ENCODE measurements at regions not wholly inside any gene's neighbourhood (a gene's known extent, or its start where the extent isn't known, plus 50 kb on each side); places are given as distances from the start of the nearest gene placed in this dataset.
"Not testable (repeated sequence)": the region's sequence is repeated elsewhere in the genome, so short reads cannot be mapped to it uniquely, and the experiment has no call there.

DNA sequence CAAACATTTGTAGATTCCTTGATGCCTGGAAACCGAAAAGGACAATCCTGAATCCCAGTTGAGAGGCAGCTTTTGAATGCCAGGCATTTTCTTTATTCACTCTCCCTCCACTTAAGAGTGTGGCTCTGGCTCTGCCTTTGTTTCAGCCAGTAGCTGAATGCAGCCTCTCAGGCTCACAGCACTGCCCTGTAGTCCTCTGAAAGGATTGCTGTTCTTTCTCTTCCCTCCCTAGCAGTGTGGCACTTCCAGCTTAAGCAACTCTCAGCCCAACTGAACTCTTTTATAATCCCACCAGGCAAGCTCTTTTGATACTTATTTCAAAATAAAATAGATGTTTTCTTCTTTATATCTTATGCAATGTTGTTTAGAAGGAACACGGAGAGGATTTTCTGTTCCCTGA lies 415.6 kb downstream of the GJA1 start:
- in situ Hi-C loops (cut with HindIII; ENCODE audit: low sequenced_read_pairs): loop anchor here (5.0 kb wide), 1 partner anchor 419 kb away; no protein-coding TSS in a partner anchor

DNA sequence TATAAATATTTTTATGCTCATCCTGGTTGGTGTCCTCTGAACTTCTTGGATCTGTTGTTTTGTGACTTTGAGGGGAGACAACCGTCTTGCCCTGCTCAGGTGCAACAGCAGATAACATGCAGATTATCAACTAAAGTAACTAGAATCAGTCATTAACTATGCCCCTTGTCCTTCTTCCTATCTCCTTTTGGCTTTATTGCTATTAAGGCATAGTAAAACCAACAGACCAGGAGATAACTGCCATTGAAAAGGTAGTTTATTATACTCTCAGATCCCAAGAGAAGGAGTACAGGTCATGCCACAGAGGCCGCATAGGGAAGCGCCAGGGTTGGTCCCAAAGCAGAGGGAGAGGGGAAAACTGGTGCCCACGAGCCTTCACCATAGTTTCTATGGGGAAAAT lies 418.2 kb downstream of the GJA1 start:
- in situ Hi-C loops (cut with HindIII; ENCODE audit: low sequenced_read_pairs): loop anchor here (5.0 kb wide), 1 partner anchor 421 kb away; no protein-coding TSS in a partner anchor

DNA sequence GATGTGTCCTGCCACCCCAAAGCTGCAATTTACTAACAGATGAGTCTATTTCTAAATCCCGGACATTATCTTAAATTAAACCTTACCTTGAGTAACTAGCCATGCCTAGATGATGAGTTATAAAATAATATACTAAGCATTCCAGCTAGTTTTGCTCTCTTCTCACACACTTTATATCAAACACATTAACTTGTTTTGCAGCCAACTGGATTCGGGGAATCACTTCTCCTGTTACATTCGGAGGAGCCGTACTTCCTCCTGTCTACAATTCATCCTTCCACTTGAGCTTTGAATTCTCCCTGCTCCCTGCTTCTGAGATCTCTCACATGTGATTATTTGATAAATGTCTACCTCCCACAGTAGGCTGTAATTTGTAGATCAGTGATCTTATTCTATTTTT lies 420.1 kb downstream of the GJA1 start:
- in situ Hi-C loops (cut with HindIII; ENCODE audit: low sequenced_read_pairs): no loop called here

DNA sequence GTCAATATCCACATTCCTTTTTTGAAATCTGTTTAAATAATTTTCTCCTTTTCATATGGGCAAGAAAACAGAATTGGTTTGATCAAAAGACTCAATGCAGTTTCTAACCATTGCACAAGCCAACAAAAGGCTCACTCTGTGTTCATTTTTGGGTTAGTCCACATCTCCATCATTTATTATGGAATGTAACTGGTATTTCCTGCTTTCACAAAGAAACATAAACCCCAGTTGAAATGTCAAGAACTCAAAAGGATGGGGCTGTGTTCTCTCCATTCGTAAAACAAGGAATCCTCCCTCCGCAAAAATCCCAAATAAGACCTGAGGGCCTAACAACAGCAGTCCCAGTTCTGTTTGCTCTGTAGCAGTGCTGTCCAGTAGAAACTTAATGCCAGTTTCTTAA lies 420.9 kb downstream of the GJA1 start:
- in situ Hi-C loops (cut with HindIII; ENCODE audit: low sequenced_read_pairs): no loop called here

DNA sequence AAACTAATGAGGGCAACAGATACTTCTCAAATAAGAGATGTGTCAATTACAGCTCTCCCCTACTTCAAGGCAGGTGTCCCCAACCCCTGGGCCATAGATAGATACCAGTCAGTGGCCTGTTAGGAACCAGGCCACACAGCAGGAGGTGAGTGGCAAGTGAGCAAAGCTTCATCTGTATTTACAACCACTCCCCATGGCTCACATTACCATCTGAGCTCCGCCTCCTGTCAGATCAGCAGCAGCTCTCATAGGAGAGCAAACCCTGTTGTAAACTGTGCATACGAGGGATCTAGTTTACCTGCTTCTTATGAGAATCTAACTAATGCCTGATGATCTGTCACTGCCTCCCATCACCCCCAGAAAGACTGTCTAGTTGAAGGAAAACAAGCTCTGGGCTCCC lies 422.1 kb downstream of the GJA1 start:
- in situ Hi-C loops (cut with HindIII; ENCODE audit: low sequenced_read_pairs): no loop called here

DNA sequence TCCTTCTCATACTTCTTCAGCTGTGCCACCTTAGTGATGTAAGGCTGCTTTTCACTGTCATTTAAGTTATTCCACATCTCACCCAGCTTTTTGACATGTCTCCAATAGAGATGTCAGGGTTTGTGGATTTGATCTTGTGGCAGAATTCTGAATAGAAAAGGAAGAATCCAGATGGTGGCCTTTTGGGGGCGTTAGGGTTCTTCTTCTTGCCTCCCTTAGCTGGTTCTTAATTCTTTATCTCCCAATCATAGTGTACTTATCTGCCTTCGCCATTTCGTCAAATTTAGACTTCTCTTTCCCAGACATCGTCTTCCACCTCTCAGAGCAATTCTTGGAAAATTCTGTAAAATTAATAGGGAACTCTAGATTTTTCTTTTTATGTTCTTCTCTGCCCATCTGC lies 422.9 kb downstream of the GJA1 start:
- in situ Hi-C loops (cut with HindIII; ENCODE audit: low sequenced_read_pairs): no loop called here

DNA sequence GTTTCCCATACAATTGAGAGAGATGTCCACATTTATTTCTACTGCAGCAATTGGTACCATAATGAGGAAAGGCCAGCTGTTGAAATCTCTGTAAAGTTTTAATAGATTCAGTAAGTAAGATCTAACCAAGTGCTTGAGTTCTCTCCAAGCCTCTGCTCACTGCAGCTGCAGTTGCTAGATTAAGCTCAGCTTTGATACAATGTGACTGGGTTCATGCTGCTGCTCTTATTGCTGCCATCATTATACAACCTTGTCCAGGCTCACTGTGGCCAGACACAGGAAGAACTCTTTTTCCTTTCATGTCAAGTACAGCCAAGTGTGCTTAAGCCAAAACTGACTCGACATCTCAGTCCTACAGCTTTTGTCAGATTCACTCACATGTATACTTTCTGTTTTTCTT lies 423.5 kb downstream of the GJA1 start:
- in situ Hi-C loops (cut with HindIII; ENCODE audit: low sequenced_read_pairs): no loop called here

DNA sequence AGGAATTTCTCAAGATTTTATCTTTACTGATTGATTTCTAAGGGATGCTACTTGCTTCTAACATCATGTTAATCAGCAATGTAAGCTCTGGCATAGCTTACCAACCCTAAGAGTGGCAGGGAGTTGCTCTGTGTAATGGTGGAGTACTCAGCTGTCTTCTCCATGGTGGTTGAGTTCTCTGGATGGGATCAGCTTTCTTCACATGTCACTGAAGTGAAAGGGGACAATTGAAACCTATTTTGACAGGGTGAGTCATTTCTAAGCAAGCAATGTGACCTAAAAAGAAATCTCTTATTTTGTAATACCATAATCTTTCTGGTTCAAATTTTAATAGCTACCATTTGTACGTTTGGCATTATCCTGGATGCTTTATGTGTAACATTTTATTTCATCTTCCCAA lies 430.4 kb downstream of the GJA1 start:
- in situ Hi-C loops (cut with HindIII; ENCODE audit: low sequenced_read_pairs): no loop called here

DNA sequence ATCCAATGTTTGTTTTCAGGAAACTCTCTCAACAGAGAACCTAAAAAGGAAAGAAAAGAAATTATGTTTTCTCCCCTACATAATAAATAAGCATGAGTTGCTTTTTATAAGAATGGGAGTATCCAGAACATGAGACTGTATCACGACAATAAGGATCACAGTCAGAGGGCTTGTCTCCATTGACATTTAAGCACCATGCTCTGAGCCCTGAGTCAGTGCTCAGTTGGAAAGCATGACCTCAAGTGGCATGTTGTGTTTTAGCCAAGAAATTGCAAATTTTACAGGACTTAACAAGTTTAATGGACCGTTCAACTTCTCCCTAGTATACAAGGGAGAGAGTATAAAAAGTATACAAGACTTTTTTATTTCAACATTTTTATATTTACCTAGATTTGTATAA lies 431.6 kb downstream of the GJA1 start:
- in situ Hi-C loops (cut with HindIII; ENCODE audit: low sequenced_read_pairs): no loop called here

DNA sequence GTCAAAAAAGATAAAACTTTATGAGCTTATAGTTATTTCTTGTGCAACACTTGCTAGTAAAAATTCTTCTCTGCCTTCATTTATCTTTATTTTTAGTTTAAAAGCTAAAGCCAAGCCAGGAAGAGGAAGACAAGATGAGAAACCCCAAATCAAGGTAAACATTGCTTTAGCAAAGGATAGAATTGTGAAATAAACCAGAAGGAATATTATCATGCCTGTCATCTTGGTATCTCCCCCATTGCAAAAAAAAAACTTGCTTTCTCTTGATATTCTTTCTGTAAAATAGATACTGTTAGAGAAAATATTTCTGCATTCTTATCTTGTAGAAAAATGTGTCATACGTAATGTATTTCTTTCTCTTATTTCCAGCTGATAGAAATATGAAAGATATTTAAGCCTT lies 432.8 kb downstream of the GJA1 start:
- in situ Hi-C loops (cut with HindIII; ENCODE audit: low sequenced_read_pairs): no loop called here

DNA sequence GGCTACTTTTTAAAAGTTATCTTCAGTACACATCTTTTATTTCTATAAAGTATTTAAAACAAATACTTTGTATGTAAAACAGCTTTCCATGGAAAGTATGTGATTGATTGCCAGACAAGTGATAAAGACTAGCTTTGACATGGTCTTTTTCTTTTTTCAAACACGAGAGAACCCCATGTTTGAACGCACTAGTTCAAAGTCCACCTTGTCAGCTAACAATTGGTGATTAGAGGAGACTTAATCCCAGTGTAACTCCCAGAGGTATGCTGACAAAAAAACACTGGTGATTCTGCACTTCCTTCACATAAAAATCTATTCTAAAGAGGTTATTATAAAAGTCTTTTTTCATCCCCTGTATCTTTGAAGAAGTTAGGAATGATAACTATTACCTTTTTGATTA lies 438.1 kb downstream of the GJA1 start:
- in situ Hi-C loops (cut with HindIII; ENCODE audit: low sequenced_read_pairs): no loop called here

DNA sequence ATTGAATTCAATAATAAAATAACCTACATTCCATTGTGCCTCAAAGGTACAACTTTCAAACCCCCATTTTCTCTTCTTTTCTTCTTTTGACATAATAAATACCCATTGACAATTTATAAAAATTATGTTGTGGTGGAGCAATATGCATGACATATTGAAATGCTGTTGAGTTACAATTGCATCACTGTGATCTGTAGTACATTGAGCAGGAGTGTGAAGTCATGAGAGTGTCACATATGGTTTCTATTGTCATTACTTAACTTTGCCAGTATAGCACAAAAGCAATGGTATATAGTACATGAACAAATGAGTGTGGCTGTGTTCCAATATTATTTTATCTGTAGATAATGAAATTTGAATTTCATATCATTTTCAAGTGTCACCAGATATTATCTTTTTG lies 441.3 kb downstream of the GJA1 start:
- in situ Hi-C loops (cut with HindIII; ENCODE audit: low sequenced_read_pairs): no loop called here

DNA sequence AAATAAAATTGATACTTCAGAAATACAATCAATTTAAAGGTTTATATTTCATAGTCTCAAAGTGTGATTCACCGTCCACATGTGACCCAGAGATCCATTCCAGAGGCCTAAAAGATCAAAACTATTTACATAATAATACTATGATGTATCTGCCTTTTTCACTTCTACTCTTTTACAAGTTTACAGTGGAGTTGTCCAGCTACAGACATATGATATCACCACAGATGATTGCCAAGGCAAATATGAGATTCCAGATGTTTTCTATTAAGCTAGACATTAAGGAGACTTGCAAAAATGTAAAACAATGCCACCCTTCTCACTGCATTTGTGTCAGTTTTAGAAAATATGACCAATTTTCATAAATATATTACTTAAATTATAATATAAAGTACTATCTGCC lies 443.7 kb downstream of the GJA1 start:
- in situ Hi-C loops (cut with HindIII; ENCODE audit: low sequenced_read_pairs): no loop called here

DNA sequence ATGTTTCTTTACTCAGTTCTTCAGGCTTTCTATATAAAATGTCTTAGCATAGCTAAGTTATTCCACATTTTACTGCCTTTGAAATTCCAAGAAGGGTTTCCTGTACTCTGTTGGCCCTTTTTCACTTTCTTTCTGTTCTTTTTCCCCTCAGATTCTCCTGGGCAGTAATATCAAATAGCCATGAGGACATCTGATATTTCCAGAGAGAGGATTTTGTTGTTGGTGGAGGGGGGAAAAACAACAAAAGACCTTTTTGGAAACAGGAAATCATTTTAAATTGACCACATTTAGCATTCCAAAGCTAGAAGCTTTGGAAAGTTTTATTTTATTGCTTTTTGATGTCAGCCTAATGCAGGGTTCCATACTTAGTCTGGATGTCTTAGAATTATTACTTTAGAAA lies 445.4 kb downstream of the GJA1 start:
- in situ Hi-C loops (cut with HindIII; ENCODE audit: low sequenced_read_pairs): no loop called here

DNA sequence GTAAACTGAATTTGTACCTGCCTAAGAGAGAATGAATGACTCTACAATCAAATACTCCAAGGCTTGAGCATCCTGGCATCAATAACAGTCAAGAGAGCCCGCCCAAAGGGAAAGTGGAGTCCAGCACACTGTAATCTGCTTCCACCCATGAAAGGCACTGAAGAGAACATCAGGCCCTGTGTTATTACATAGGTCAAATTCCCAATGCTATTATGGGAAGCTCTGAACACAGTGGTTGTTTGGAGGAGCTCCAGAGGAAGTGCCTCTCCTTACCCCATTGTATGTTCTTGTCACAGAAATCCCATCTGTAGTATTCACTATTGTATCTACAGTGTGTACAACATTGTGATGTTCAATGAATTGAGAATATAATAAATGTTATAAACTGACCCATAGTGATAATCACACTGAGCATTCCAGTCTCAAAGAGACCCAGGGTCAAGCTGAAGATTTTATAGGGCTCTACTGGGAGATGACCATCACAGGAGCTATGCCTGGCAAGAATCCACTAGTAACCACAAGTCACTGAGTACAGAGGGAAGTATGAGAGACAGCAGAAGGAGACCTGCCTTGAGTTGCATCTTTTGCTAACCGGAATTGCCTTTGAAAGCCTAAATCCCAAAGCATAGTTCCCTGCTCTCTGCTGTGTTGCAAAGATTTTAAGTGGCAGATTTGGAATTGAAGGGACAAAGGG lies 446.7 kb downstream of the GJA1 start:
- in situ Hi-C loops (cut with HindIII; ENCODE audit: low sequenced_read_pairs): no loop called here

DNA sequence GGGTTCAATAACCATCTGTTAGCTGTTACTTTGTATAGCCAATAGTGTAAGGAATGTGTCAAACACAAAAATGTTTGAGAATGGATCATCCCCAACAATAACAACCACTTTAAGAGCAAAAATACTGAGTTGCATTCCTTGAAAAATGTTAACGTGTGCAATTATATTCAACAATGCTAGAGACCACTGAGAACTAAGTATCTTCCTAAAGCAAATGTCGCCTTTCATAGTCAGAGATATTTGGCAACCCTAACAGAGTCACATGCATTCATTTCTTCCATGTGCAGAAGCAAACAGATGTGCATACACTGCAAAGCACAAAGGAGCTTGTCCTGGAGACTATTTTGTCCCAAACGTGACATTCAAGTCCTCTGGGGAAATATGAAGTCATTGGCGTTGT lies 448.6 kb downstream of the GJA1 start:
- in situ Hi-C loops (cut with HindIII; ENCODE audit: low sequenced_read_pairs): no loop called here

DNA sequence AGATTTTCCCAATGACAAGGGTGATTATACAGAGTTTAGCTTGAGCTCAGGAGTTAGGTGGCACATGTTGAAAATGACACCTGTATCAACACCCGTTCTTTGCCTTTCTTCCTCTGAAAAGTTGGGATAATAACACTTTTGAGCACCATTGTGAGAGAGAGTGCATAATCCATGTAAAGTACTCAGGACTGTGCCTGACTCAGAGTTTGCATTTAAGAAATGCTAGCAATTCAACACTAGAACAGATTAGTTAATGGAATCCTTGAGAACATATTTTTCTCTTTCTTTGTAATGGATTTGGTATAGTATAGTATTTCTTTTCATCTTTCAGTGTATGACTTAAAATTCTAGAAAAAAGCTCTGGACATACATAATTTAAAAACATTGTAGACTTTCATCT lies 449.2 kb downstream of the GJA1 start:
- in situ Hi-C loops (cut with HindIII; ENCODE audit: low sequenced_read_pairs): no loop called here

DNA sequence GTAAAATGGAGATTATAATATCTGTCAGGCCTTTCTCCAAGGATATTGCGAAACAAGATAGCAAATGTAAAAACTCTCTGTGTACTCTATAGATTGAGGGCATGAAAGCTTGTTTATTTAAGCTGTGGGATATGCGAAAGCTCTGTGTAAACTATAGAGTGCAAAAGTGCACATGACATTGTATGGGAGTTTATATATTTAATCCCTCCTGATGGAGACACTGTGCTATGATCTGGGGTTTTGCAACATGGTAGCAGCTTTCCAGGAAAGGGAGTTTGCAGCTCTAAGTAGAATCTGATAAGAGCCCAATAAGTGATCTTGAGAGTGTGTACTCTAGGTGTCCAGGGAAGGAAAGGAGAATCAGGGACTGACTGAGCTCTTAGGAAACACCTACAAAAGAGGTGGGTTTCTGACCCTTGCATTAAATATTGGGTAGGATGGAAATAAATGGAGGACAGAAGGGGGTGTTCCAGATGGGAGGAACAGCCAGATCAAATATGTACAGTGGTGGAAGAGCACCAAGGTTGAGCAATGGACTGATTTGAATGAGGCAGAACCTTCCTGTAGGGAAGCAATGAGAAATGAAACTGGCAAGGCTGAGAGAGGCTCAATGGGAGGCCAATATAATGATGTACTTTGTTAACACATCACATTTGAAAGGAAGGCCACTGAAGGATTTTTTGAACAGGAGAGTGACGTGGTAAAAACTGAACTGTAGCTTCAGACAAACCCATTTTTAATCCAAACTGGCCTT lies 450.1 kb downstream of the GJA1 start:
- in situ Hi-C loops (cut with HindIII; ENCODE audit: low sequenced_read_pairs): no loop called here

DNA sequence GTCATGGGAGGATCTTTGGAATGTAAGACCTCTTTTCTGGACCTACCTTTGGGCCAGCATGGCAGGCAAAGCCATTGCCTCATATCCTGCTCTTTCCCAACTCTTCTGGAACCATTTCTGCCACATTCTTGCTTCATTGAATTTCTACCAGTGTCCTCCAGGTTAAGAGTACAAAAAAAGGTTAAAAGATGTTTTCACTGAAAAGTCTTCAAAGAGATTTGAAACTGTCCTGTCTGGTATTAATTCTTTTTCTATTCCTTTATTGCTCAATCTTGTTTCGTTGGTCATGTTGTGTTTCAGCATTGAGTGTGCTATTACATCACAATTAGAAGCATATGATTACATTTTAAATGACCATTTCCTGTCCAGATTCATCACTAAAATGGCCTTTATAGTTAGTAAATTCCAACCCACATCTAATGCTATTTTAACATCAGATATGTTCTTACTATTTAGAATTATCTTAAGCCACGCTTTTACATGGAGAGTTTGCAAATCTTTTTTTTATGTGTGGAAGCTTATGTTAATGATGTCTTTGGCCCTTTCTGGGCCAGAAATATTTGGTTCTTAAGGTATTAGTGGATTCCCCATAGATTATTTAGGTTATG lies 450.9 kb downstream of the GJA1 start:
- in situ Hi-C loops (cut with HindIII; ENCODE audit: low sequenced_read_pairs): no loop called here

DNA sequence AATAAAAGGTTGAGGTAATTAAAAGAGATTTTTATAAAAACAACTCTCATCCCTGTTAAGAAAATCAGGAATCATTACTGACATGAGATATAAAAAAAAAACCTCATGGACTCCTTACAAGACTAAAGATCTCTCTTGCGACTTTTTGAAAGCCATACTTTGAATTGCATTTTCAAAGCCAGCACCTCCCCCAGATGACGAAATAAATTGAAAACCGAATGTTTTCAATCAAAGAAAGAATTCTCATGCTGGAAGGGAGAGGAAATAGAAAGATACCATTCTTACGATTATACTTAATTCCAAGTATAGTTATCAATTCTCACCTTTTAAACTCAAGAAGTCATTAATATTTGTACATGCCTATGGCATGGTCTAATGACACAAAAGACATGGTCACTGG lies 452.3 kb downstream of the GJA1 start:
- in situ Hi-C loops (cut with HindIII; ENCODE audit: low sequenced_read_pairs): no loop called here

DNA sequence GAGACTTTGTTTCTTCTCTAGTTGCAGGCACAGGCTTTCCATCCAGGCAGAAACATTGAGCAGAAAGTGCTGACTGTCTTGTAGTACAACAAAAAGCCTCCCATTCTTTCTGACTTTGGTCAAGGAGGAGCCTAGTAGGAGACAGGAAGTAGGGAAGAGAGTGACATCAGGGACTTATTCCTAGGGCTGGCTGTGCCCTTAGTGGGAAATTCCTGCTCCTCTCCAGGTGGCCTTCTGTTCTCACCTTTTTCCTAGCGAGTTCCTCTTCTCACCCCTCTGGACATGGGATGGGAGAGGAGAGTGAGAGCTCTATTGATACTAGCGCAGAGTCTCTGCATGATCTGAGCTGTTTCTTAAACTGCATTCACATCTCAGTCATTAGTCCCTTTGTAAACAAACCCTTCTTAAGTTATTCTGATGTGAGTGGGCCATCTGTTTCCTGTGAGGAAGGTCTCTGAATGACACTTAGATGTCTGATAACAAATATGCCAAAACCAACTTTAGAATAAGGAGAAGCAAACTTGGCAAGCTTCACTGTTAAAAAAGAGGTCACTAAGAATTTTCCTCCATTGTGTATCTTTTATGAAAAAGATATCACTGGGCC lies 455.0 kb downstream of the GJA1 start:
- in situ Hi-C loops (cut with HindIII; ENCODE audit: low sequenced_read_pairs): no loop called here

DNA sequence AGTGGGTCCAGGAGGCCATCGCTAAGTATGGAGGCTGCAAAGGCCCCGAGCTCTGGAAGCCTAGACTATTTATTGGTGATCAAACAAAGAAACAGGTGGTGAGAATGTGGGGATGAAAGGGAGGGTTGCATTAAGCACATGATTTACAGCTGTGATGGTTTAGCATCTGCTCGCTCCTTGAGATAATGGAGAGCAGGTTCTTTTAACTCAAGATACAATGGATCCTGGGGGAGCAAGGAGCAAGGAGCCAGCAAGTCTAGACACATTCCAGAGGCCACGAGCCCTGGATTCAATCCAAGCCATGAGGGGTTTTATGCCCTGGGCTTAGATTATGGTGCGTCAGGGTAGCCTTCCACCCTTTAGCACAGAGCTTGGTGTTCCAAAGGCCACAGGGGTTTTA lies 460.3 kb downstream of the GJA1 start:
- in situ Hi-C loops (cut with HindIII; ENCODE audit: low sequenced_read_pairs): not testable (repeated sequence)
